ENCODE measurements at regions not wholly inside any gene's neighbourhood (a gene's known extent, or its start where the extent isn't known, plus 50 kb on each side); places are given as distances from the start of the nearest gene placed in this dataset.

DNA sequence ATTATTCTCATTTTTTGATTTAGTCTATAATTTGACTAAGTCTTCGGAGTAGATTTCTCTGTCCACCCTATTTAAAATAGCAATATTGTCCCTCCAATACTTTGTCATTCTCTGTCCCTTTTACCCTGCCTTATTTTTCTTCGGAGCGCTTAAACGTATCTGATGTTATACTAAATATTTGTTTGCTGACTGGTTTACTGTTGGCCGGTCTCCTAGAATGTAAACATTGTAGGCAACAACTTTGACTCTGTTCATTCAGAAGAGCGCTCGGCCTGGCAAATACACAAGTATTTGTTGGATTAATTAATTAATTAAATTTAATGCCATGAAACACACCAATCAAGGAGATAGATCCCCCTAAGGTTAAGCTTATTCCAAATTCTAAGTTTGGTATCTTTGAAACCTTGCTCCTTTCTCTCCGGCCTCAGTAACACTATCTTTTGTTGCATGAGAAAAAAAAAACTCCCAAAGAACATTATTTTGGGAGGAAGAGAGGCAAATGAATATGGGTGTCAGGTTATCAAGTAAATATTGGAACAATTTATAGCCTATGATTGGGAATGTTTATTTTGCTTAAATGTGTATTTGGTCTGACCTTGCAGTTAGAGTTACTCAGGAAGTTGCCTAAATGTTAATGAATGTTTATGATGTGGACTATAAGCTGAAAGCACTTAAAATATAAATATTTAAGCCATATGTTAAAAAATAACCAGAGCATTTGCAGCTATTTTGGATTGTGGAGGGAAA lies 231.1 kb downstream of the SOX4 start:
- TF ChIP-seq, protein P1, sequence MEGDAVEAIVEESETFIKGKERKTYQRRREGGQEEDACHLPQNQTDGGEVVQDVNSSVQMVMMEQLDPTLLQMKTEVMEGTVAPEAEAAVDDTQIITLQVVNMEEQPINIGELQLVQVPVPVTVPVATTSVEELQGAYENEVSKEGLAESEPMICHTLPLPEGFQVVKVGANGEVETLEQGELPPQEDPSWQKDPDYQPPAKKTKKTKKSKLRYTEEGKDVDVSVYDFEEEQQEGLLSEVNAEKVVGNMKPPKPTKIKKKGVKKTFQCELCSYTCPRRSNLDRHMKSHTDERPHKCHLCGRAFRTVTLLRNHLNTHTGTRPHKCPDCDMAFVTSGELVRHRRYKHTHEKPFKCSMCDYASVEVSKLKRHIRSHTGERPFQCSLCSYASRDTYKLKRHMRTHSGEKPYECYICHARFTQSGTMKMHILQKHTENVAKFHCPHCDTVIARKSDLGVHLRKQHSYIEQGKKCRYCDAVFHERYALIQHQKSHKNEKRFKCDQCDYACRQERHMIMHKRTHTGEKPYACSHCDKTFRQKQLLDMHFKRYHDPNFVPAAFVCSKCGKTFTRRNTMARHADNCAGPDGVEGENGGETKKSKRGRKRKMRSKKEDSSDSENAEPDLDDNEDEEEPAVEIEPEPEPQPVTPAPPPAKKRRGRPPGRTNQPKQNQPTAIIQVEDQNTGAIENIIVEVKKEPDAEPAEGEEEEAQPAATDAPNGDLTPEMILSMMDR (IDR thresholded peaks at IDR 0.05): no peak
- no peak for TF ChIP-seq POLR2AphosphoS5 (IDR thresholded peaks at IDR 0.05)

All from breast epithelium (tissue), 3 donors.